Loucy (cell line): ENCODE measurements at regions not wholly inside any gene's neighbourhood (a gene's known extent, or its start where the extent isn't known, plus 50 kb on each side); places are given as distances from the start of the nearest gene placed in this dataset.

ENCODE experiments used
- H2AFZ ChIP-seq: fragments of 200-600 bp; sonication (generic); 2 replicates; pipeline ENCODE4 v1.6.0; 2016; ENCODE audit warnings: antibody characterized with exemption, mild to moderate bottlenecking, low read length, moderate library complexity
- H3F3A ChIP-seq: fragments of 200-600 bp; 2 replicates; pipeline ENCODE4 v1.6.0; 2016; ENCODE audit warnings: antibody characterized with exemption, low read depth, mild to moderate bottlenecking
- H3K27me3 ChIP-seq: fragments of 200-600 bp; sonication (generic); 2 replicates; pipeline ENCODE4 v1.6.1; 2014; ENCODE audit warnings: low read length, mild to moderate bottlenecking; ENCODE audit not compliant: insufficient read depth, poor library complexity, severe bottlenecking
- H3K36me3 ChIP-seq: fragments of 200-600 bp; sonication (generic); 2 replicates; pipeline ENCODE4 v1.6.1; 2016; ENCODE audit warnings: low read length; ENCODE audit not compliant: insufficient read depth
- H3K4me1 ChIP-seq: fragments of 200-600 bp; sonication (generic); 2 replicates; pipeline ENCODE4 v1.5.1; 2014; ENCODE audit warnings: low read length, mild to moderate bottlenecking; ENCODE audit not compliant: insufficient read depth, poor library complexity, severe bottlenecking
- H3K4me2 ChIP-seq: fragments of 200-600 bp; sonication (generic); 2 replicates; pipeline ENCODE4 v1.6.0; 2014; ENCODE audit warnings: antibody characterized with exemption, low read length, low read depth, mild to moderate bottlenecking; ENCODE audit not compliant: poor library complexity, severe bottlenecking
- H3K4me3 ChIP-seq: fragments of 200-600 bp; sonication (generic); 2 replicates; pipeline ENCODE4 v1.5.1; 2014; ENCODE audit warnings: low read length, mild to moderate bottlenecking, mixed read lengths; ENCODE audit not compliant: poor library complexity, severe bottlenecking
- H3K79me2 ChIP-seq: fragments of 200-600 bp; sonication (generic); 2 replicates; pipeline ENCODE4 v1.6.1; 2014; ENCODE audit warnings: low read length; ENCODE audit not compliant: insufficient read depth
- H3K9ac ChIP-seq: fragments of 200-600 bp; sonication (generic); 2 replicates; pipeline ENCODE4 v1.6.0; 2014; ENCODE audit warnings: mild to moderate bottlenecking, low read depth, low read length, moderate library complexity; ENCODE audit not compliant: poor library complexity, severe bottlenecking
- H3K9me2 ChIP-seq: fragments of 200-600 bp; sonication (generic); replicated peaks from 2 replicates; pipeline ENCODE4 v1.6.1; 2016; ENCODE audit warnings: low read depth, low read length, mixed read lengths
- H3K9me3 ChIP-seq: fragments of 200-600 bp; sonication (generic); 2 replicates; pipeline ENCODE4 v1.6.1; 2014; ENCODE audit warnings: mild to moderate bottlenecking, antibody characterized with exemption, low read length, low read depth; ENCODE audit not compliant: insufficient read depth
- H4K20me1 ChIP-seq: fragments of 200-600 bp; sonication (generic); 2 replicates; pipeline ENCODE4 v1.6.0; 2014; ENCODE audit warnings: antibody characterized with exemption, low read length, mild to moderate bottlenecking; ENCODE audit not compliant: insufficient read depth, poor library complexity, severe bottlenecking
- CTCF ChIP-seq: fragments of 200-600 bp; sonication (generic); conservative IDR thresholded peaks from 2 replicates; pipeline ENCODE4 v1.5.1; 2014; ENCODE audit warnings: mild to moderate bottlenecking, antibody characterized with exemption, low read length
- EZH2phosphoT487 ChIP-seq: fragments of 200-600 bp; IDR thresholded peaks from 2 replicates; pipeline ENCODE4 v1.6.1; 2018; ENCODE audit warnings: antibody characterized with exemption, mild to moderate bottlenecking, moderate library complexity, borderline replicate concordance

- H3F3A ChIP-seq, result no peaks in the 10 kb centered on the region
- no peaks in the 10 kb centered on the region for H4K20me1 ChIP-seq
- no peaks in the 10 kb centered on the region for H3K36me3 ChIP-seq
- no peaks in the 10 kb centered on the region for H3K9me3 ChIP-seq
- no peak overlapping the region for H3K4me3 ChIP-seq
- TF ChIP-seq CTCF (no peak), EZH2phosphoT487 (no peak)
- no peaks in the 10 kb centered on the region for H3K9me2 ChIP-seq
- no peak overlapping the region for H3K4me2 ChIP-seq
- no peaks in the 10 kb centered on the region for H3K79me2 ChIP-seq
- no peaks in the 10 kb centered on the region for H3K4me1 ChIP-seq
- no peak overlapping the region for H2AFZ ChIP-seq
- no peaks in the 10 kb centered on the region for H3K27me3 ChIP-seq
- no peak overlapping the region for H3K9ac ChIP-seq
Measured at GRCh38 chr4:45363931-45364330, 637.6 kb upstream of the GNPDA2 start.

- no peak overlapping the region for H3K4me3 ChIP-seq
- TF ChIP-seq CTCF, result no peak
- TF ChIP-seq EZH2phosphoT487, result no peak
- H3K9me2 ChIP-seq, result no peaks in the 10 kb centered on the region
- H3K27me3 ChIP-seq, result no peaks in the 10 kb centered on the region
- H3K9ac ChIP-seq, result no peak overlapping the region
- no peaks in the 10 kb centered on the region for H3K79me2 ChIP-seq
- no peaks in the 10 kb centered on the region for H3K4me1 ChIP-seq
- no peaks in the 10 kb centered on the region for H3K9me3 ChIP-seq
- H4K20me1 ChIP-seq, result no peaks in the 10 kb centered on the region
- no peak overlapping the region for H2AFZ ChIP-seq
- no peaks in the 10 kb centered on the region for H3F3A ChIP-seq
- no peaks in the 10 kb centered on the region for H3K36me3 ChIP-seq
- no peak overlapping the region for H3K4me2 ChIP-seq
Measured at GRCh38 chr4:45358573-45359506, 632.5 kb upstream of the GNPDA2 start.

GRCh38 chr4:45353161-45353560 lies 626.8 kb upstream of the GNPDA2 start:
- Histone ChIP-seq H3K9ac (no peak overlapping the region), H3K4me2 (no peak overlapping the region), H3K4me3 (no peak overlapping the region), H3K9me3 (no peaks in the 10 kb centered on the region), H2AFZ (no peak overlapping the region), H3K9me2 (no peaks in the 10 kb centered on the region), H3K4me1 (no peaks in the 10 kb centered on the region), H3K27me3 (no peaks in the 10 kb centered on the region), H3F3A (no peaks in the 10 kb centered on the region), H4K20me1 (no peaks in the 10 kb centered on the region), H3K36me3 (no peaks in the 10 kb centered on the region), H3K79me2 (no peaks in the 10 kb centered on the region)
- TF ChIP-seq CTCF, result no peak
- TF ChIP-seq EZH2phosphoT487, result no peak
